Upper lobe of left lung (tissue), 4 donors: ENCODE measurements at regions not wholly inside any gene's neighbourhood (a gene's known extent, or its start where the extent isn't known, plus 50 kb on each side); places are given as distances from the start of the nearest gene placed in this dataset.

Source experiments
- EP300 ChIP-seq, 4 donors: sonication (generic); formaldehyde crosslinking; IDR thresholded peaks; one replicate each; pipeline ENCODE4 v1.5.1; 2017; ENCODE audit warnings: antibody characterized with exemption in 4 of 4, control low read depth in 2 of 4
- POLR2A ChIP-seq, 4 donors: fragments of 450-650 bp; IDR thresholded peaks; one replicate each; pipeline ENCODE4 v1.5.1; 2016 to 2017; ENCODE audit warnings: antibody characterized with exemption in 4 of 4, mild to moderate bottlenecking in 2 of 4
- POLR2AphosphoS5 ChIP-seq, 2 donors: sonication (generic); formaldehyde crosslinking; IDR thresholded peaks; one replicate each; pipeline ENCODE4 v1.5.1; 2017; ENCODE audit warnings: antibody characterized with exemption in 2 of 2
- TF ChIP-seq, protein P1 (sequence below), 6 experiments: fragments of 450-650 bp in 4 of 6; fragments of 200-600 bp in 2 of 6; sonication (generic) in 2 of 6; IDR thresholded peaks; one replicate each; pipeline ENCODE4 v1.5.1; 2016 to 2019; ENCODE audit warnings: antibody characterized with exemption in 6 of 6

GRCh38 chr2:168401048-168401556 lies 55.0 kb upstream of the CERS6 start:
- TF ChIP-seq, protein P1, sequence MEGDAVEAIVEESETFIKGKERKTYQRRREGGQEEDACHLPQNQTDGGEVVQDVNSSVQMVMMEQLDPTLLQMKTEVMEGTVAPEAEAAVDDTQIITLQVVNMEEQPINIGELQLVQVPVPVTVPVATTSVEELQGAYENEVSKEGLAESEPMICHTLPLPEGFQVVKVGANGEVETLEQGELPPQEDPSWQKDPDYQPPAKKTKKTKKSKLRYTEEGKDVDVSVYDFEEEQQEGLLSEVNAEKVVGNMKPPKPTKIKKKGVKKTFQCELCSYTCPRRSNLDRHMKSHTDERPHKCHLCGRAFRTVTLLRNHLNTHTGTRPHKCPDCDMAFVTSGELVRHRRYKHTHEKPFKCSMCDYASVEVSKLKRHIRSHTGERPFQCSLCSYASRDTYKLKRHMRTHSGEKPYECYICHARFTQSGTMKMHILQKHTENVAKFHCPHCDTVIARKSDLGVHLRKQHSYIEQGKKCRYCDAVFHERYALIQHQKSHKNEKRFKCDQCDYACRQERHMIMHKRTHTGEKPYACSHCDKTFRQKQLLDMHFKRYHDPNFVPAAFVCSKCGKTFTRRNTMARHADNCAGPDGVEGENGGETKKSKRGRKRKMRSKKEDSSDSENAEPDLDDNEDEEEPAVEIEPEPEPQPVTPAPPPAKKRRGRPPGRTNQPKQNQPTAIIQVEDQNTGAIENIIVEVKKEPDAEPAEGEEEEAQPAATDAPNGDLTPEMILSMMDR (IDR thresholded peaks at IDR 0.05) = no peak
- TF ChIP-seq POLR2A (IDR thresholded peaks at IDR 0.05) (no peak), EP300 (IDR thresholded peaks at IDR 0.05) (no peak), POLR2AphosphoS5 (IDR thresholded peaks at IDR 0.05) (no peak)
